ENCODE measurements at regions not wholly inside any gene's neighbourhood (a gene's known extent, or its start where the extent isn't known, plus 50 kb on each side); places are given as distances from the start of the nearest gene placed in this dataset.
A peak's percentile ranks its signal among the peaks of the same experiment; 100 is the strongest.

- no peak for DNase-seq
These were observed 132.3 kb upstream of the TBX20 start for GRCh38 chr7:35386082-35386815.

GRCh38 chr7:35384761-35385700, 131.1 kb upstream of the TBX20 start:
- no peak for DNase-seq

- no peak for DNase-seq
These were observed 126.9 kb upstream of the TBX20 start for GRCh38 chr7:35380739-35381224.

GRCh38 chr7:35379481-35379880, 125.6 kb upstream of the TBX20 start:
- no peak for DNase-seq

GRCh38 chr7:35375516-35375915, 121.6 kb upstream of the TBX20 start:
- DNase-seq, result no peak

GRCh38 chr7:35374858-35375257, 121.0 kb upstream of the TBX20 start:
- DNase-seq, result no peak

DNA sequence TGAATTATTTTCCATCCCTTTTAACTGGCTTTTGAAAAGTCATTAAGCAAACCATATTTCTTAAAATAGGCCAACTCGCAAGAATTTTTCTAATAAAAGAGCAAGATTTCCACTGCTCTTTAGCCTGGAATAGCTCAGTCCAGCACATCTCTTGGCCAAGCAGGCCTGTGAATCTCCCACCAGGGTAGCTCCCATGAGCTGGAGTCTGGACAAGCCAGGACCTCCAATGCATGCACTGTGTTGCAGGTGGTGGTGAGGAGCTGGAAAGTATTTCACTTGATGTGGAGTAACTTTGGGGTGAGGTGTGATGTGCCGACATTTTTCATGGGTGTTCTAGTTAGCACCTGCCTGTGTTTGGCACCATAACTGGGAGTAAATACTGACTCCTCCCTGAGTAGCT, 117.3 kb upstream of the TBX20 start:
- no peak for DNase-seq

DNA sequence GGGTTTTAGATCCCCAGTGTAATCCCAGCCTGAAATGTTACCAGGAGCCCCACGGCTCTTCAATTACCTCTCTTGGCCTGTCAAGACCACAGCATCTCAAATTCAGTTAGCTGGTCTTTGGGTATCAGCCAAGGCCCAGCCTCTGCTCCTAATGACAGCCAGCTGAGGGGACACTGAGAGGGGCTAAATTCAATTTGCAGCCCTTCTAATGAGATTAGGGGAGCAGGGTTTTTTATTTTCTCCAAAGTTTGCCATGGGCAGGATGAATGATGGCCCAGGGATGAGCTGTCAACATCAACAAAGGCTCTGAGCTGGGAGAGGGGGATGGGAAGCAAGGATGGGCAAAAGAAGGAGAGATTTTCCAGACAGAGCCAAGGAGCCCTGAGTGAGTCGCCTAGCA, 116.8 kb upstream of the TBX20 start:
- no peak for DNase-seq

DNA sequence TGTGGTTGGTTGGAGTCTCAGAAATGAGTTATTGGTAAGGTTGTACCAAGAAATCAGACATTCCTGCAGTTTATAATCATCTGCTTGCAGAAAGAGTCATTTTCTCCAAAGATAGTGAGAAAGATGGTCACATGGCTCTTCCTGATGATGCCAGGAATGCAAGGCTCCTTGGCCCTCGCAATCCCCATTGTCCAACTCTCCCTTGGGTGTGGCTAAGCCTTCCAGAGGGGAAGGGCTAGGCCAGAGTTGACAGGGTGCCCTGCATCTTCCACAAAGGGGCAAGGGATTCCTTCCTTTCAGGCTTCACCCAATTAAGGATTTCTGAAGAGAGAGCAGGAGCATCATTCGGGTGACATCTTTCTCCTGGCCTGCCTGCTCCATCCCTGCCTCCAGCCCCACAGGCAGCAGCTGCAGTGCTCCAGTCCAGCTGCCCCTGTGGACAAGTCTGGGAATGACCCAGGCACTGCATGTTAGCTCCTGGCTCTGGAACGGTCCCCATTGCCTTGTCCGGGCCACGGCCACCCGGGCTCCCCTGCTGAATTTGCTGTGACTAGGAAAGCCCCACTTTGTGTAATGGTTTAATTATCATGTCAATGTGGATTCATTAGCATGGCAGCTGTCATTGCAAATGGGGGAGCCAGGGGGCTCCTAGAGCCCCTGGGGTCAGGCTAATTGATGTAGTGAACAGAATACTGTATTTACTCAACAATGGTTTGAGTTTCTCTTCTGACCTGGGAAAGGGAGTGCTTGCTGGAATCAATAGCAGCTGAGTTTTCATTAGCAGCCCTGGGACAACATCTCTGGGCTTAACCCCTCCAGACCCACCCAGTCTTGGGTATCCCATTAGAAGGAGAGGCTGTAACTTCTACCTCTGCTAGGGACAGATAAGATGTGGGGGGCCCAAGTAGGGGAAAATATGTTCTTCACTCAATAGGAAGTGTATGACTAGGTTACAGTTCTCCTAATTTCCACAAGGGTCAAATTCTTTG, 112.6 kb upstream of the TBX20 start:
- DNase-seq, result no peak

GRCh38 chr7:35365523-35365922, 111.6 kb upstream of the TBX20 start:
- no peak for DNase-seq

- DNase-seq, result no peak
These were observed 108.4 kb upstream of the TBX20 start for GRCh38 chr7:35362341-35362740.

- DNase-seq, result no peak
These were observed 105.5 kb upstream of the TBX20 start for GRCh38 chr7:35359423-35359822.

GRCh38 chr7:35356495-35356894, 102.6 kb upstream of the TBX20 start:
- DNase-seq, result no peak

DNA sequence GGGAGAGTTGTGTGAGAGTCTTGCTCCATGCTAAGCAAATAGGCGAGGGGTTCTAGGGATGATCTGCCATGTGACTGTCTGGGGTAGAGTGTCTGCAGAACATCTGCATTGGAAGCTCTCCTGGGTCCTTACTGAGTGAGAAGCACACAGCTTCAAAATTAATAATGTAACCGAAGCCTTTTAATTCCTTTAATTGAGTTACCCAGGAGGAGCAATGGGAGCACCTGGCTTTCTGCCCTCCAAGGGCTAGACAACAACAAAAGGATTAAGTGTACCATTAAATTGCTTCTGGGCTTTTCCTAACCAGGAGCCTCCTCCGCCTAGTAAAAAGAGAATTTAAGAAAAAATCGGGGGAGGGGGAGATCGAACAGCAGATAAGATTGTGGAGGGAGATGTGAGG, 102.0 kb upstream of the TBX20 start:
- DNase-seq, result no peak

DNA sequence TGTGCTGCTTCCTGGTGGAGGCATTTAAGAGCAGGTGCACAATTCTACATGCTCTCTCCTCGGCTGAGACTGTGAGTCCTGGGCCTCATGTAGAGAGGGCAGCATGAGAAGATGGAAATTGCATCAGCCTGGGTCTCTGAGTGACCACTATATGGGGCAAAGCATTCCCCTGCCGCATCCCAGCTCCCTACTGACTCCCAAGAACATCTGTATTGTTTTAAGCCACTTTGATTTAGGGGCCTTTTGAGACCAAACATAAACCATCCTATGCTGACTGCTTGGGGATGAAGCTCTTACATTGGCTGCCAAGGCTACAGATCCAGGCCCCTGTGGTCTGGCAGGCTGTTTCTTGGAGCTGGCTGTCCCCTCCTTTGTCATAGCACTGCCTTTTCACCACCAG, 101.3 kb upstream of the TBX20 start:
- peak; percentile 5 for DNase-seq

DNA sequence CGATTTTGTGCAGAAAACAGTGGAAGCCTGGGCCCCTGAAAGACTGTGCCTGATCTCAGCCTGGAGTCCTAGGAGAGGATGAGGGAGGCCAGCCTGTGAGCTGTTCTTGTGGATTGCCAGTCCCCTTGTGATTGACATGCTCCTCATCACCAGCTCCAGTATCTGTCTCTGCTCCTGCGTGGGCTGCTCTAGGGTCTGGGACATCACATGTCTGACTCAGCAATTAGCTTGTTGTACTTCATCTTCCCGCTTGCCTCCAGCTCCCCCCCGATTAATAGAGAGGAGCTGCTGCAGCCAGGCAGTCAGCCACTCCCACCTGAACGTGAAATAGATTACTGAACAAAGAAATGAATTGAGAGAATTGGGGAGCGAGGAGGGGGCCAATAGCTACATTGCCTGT, 99.6 kb upstream of the TBX20 start:
- no peak for DNase-seq

DNA sequence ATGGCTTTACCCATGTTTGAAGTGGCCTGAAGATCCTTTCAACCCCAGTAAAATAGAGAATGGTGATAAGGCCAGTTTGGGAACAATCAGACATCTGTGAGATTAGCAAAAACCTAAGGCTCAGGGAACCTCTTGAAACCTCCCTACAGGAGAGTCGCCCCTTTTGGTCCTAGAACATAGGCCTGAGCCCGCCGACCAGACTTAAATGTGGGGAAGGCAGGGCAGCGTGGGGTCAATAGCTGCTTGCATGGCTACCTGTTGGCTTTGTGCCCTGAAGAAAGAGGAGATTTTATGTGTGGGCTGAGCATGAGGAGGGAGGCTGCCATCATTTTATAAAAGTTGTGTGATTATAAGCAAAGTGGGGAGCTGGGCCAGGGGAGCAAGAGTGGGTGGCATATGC, 97.6 kb upstream of the TBX20 start:
- no peak for DNase-seq

DNA sequence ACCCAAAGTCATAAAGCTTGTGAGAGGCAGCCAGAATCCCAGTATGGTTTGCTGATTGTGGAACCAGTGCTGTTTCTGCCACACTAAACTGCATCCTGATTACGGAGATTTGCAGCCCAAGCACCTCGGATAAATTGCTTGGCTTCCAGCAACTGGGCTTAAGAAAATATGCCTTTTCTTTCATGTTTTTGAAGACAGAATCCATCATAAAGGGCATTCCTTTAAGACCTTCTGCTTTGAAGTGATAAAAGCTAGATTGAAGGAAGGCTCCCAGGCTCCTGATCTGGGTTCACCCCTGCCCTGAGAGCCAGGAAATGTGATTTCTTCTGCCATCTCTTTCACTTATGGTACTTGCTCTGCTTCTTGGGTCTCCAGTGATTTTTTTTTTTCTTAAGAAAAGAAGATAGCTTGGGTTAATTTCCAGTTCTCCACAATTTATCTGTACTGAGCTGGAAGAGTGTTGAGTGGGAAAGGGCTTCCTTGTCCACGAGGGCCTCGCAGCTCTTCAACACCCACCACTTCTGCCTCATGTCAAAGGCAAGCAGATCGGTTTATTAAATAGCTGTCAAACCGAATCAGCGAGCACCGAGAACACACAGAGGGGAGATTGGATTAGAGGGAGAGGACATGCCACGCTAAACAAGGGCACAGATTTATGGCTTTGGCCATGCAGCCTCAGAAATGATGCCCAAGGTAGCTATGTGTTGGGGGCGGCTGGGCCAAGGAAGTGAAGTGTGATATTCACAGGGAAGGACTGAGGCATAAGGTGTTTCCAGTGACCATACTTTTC, 94.9 kb upstream of the TBX20 start:
- no peak for DNase-seq

GRCh38 chr7:35342786-35343185, 88.9 kb upstream of the TBX20 start:
- DNase-seq, result no peak

- DNase-seq, result no peak
These were observed 85.9 kb upstream of the TBX20 start for GRCh38 chr7:35339811-35340210.

GRCh38 chr7:35336444-35336843, 82.5 kb upstream of the TBX20 start:
- DNase-seq, result no peak

DNA sequence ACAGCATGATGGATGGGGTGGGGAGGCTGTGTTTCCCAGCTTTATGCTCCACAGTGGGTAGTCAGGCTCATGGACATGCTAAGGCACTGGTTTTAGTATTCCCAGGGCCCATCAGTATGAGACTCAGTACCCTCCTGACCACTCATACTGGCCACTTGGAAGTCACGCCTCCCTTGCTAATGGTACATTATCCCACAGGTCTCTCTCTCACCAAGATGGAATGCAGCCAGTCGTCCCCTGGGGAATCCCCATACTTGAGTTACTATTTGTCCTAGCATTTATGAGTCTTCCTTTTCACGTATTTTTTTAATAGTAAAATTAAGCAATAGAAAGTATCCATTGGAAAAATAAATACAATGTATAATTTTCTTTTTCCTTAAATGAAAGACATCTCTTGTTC, 80.6 kb upstream of the TBX20 start:
- DNase-seq, result peak; percentile 22

All from fibroblast of skin of scalp (primary cell).